IMR-90 (cell line): ENCODE measurements at regions not wholly inside any gene's neighbourhood (a gene's known extent, or its start where the extent isn't known, plus 50 kb on each side); places are given as distances from the start of the nearest gene placed in this dataset.

Source experiments
- ATAC-seq: fragments of 200-7000 bp; cut with Tn5 transposase; 2 replicates; pipeline ENCODE4 v1.9.1; 2020; ENCODE audit warnings: low read depth, mild to moderate bottlenecking, moderate library complexity
- BruUV-seq: library from RNA; stranded (reverse); fragments of 400-500 nt; replicated peaks from 2 replicates; lab custom pipeline; 2021; lab: Mats Ljungman, UMichigan
- CTCF ChIA-PET: fragments of 300-600 bp; formaldehyde crosslinking; extraction: SDS; loops from one replicate; lab custom pipeline; 2021; ENCODE audit warnings: antibody characterized with exemption; lab: Yijun Ruan, JAX
- POLR2A ChIA-PET: fragments of 300-600 bp; sonication (Branson Sonifier 250); formaldehyde crosslinking; loops from one replicate; lab custom pipeline; 2022; ENCODE audit warnings: antibody characterized with exemption; ENCODE audit not compliant: unreplicated experiment; lab: Charles Lee
- DNase-seq: peaks from one replicate; pipeline ENCODE4 v3.0.0; 2013
- H2AFZ ChIP-seq: replicated peaks from 2 replicates; pipeline ENCODE3; 2013; ENCODE audit warnings: low read length, mild to moderate bottlenecking; ENCODE audit not compliant: poor library complexity
- H2AK5ac ChIP-seq: 2 replicates; pipeline ENCODE4 v1.6.1; 2013; ENCODE audit warnings: low read depth, low read length, inconsistent platforms
- H2AK9ac ChIP-seq: replicated peaks from 2 replicates; pipeline ENCODE3; 2013; ENCODE audit warnings: mild to moderate bottlenecking, low read depth, low read length, moderate library complexity; ENCODE audit not compliant: poor library complexity
- H2BK120ac ChIP-seq: 2 replicates; pipeline ENCODE4 v1.6.1; 2013; ENCODE audit warnings: low read depth, low read length, inconsistent platforms
- H2BK15ac ChIP-seq: 3 replicates; pipeline ENCODE4 v1.6.1; 2013; ENCODE audit warnings: low read depth, low read length, inconsistent platforms
- H2BK20ac ChIP-seq: 2 replicates; pipeline ENCODE4 v1.6.1; 2013; ENCODE audit warnings: low read depth, mild to moderate bottlenecking, inconsistent platforms, low read length, moderate library complexity
- H2BK5ac ChIP-seq: 2 replicates; pipeline ENCODE4 v1.6.1; 2013; ENCODE audit warnings: mild to moderate bottlenecking, low read depth, low read length, inconsistent platforms; ENCODE audit not compliant: poor library complexity, severe bottlenecking
- H3K14ac ChIP-seq: replicated peaks from 2 replicates; pipeline ENCODE4 v1.6.1; 2013; ENCODE audit warnings: low read depth, low read length, inconsistent platforms
- H3K18ac ChIP-seq: 2 replicates; pipeline ENCODE4 v1.6.1; 2013; ENCODE audit warnings: low read depth, low read length, control low read depth
- H3K23ac ChIP-seq: 2 replicates; pipeline ENCODE4 v1.6.1; 2013; ENCODE audit warnings: low read depth, low read length, inconsistent platforms
- H3K27ac ChIP-seq: 2 replicates; pipeline ENCODE4 v1.5.1; 2013; ENCODE audit warnings: mild to moderate bottlenecking, control low read depth, low read length; ENCODE audit not compliant: insufficient read depth
- H3K27me3 ChIP-seq: 2 replicates; pipeline ENCODE4 v1.6.1; 2013; ENCODE audit warnings: low read length; ENCODE audit not compliant: control insufficient read depth, insufficient read depth
- H3K36me3 ChIP-seq: 2 replicates; pipeline ENCODE4 v1.6.1; 2013; ENCODE audit warnings: low read length, mixed read lengths; ENCODE audit not compliant: control insufficient read depth, insufficient read depth
- H3K4ac ChIP-seq: 2 replicates; pipeline ENCODE4 v1.6.1; 2013; ENCODE audit warnings: low read depth, low read length, inconsistent platforms
- H3K4me1 ChIP-seq: 2 replicates; pipeline ENCODE4 v1.6.1; 2013; ENCODE audit warnings: low read length, mixed read lengths; ENCODE audit not compliant: control insufficient read depth, insufficient read depth
- H3K4me2 ChIP-seq: 2 replicates; pipeline ENCODE4 v1.6.1; 2013; ENCODE audit warnings: low read depth, mild to moderate bottlenecking, control low read depth, low read length, moderate library complexity
- H3K4me3 ChIP-seq: 2 replicates; pipeline ENCODE4 v1.5.1; 2013; ENCODE audit warnings: low read depth, mild to moderate bottlenecking, control low read depth, low read length, moderate library complexity; ENCODE audit not compliant: insufficient read depth
- H3K56ac ChIP-seq: 2 replicates; pipeline ENCODE4 v1.6.1; 2013; ENCODE audit warnings: low read length, inconsistent platforms; ENCODE audit not compliant: insufficient read depth; ENCODE audit errors: extremely low read depth
- H3K79me1 ChIP-seq, 2 experiments: 2 replicates each; pipeline ENCODE4 v1.6.1; 2013; ENCODE audit warnings: low read length in 2 of 2, inconsistent platforms in 1 of 2, low read depth in 1 of 2
- H3K9ac ChIP-seq: 2 replicates; pipeline ENCODE4 v1.6.1; 2013; ENCODE audit warnings: low read depth, low read length, control low read depth
- H3K9me1 ChIP-seq: 2 replicates; pipeline ENCODE4 v1.6.1; 2013; ENCODE audit warnings: low read length, inconsistent platforms; ENCODE audit not compliant: insufficient read depth
- H3K9me3 ChIP-seq: 2 replicates; pipeline ENCODE4 v1.6.1; 2013; ENCODE audit warnings: low read length; ENCODE audit not compliant: control insufficient read depth, insufficient read depth
- H4K20me1 ChIP-seq: 2 replicates; pipeline ENCODE4 v1.6.1; 2013; ENCODE audit warnings: low read length, inconsistent platforms; ENCODE audit not compliant: insufficient read depth
- H4K5ac ChIP-seq: 2 replicates; pipeline ENCODE4 v1.6.1; 2013; ENCODE audit warnings: mild to moderate bottlenecking, low read depth, low read length, control low read depth
- H4K8ac ChIP-seq, 2 experiments: 2 replicates each; pipeline ENCODE4 v1.6.1; 2013; ENCODE audit warnings: low read depth in 2 of 2, low read length in 2 of 2, control low read depth in 1 of 2, inconsistent platforms in 1 of 2
- H4K91ac ChIP-seq: 2 replicates; pipeline ENCODE4 v1.6.1; 2013; ENCODE audit warnings: low read depth, low read length, inconsistent platforms; ENCODE audit not compliant: insufficient read depth
- MAFK ChIP-seq: IDR thresholded peaks from 2 replicates; pipeline ENCODE4 v1.6.1; 2012; ENCODE audit warnings: low read depth, low read length, improper control_type of control experiment
- POLR2A ChIP-seq: IDR thresholded peaks from 2 replicates; pipeline ENCODE4 v1.6.1; 2012; ENCODE audit warnings: mild to moderate bottlenecking, low read depth, low read length
- dilution Hi-C: fragments of 300-500 bp; cut with HindIII; formaldehyde crosslinking; loops from one replicate; pipeline ENCODE4 v1.14.3; 2018; ENCODE audit warnings: low sequenced_read_pairs; ENCODE audit not compliant: unreplicated experiment
- in situ Hi-C: fragments of 300-500 bp; cut with MboI; formaldehyde crosslinking; loops from 3 replicates; pipeline ENCODE4 v1.14.3; 2019; ENCODE audit warnings: low sequenced_read_pairs, inconsistent platforms, mixed read lengths
- intact Hi-C: fragments of 100-400 bp; cut with micrococcal nuclease; formaldehyde crosslinking; loops from 2 replicates; pipeline ENCODE4 v1.10.0; 2022

DNA sequence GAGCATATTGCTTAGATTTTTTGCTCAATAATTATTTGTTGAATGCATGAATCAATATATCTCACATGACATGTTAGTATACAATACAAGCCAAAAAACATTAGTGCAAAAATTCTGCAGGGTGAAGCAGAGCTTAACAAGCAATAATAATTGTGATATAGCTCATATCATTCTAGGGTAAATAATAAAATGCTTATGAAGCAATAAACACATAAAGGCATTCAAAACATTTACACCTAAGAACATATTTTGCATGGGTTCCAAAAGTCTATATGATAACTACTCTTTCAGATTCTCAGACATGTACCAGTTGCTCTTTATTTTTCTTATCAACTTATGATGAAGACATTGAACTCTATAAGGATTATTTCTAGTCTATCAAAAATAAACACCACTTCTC lies 886.2 kb downstream of the TRHDE start:
- H3K4ac ChIP-seq, result no peak overlapping the region
- H3K9ac ChIP-seq, result no peak overlapping the region
- H2BK20ac ChIP-seq, result no peak overlapping the region
- intact Hi-C loops, result no loop called here
- H2BK15ac ChIP-seq, result no peak overlapping the region
- in situ Hi-C loops, result no loop called here
- H2BK5ac ChIP-seq, result no peak overlapping the region
- no TSS peak for BruUV-seq
- H2BK120ac ChIP-seq, result no peak overlapping the region
- no peaks in the 10 kb centered on the region for H3K79me1 ChIP-seq
- H3K4me3 ChIP-seq, result no peak overlapping the region
- no peak overlapping the region for H3K23ac ChIP-seq
- no peak overlapping the region for H2AK9ac ChIP-seq
- H3K27me3 ChIP-seq, result no peaks in the 10 kb centered on the region
- TF ChIP-seq MAFK, result peak; percentile 33; the same call in 1 of the 2 replicates
- TF ChIP-seq POLR2A, result no peak
- no peaks in the 10 kb centered on the region for H3K9me3 ChIP-seq
- H4K8ac ChIP-seq, result no peak overlapping the region
- H2AK5ac ChIP-seq, result no peak overlapping the region
- ATAC-seq, result no peak
- no peak overlapping the region for H3K14ac ChIP-seq
- no peaks in the 10 kb centered on the region for H4K20me1 ChIP-seq
- no peak overlapping the region for H4K91ac ChIP-seq
- dilution Hi-C loops, result no loop called here
- no peak overlapping the region for H4K5ac ChIP-seq
- no peak overlapping the region for H3K4me2 ChIP-seq
- H3K36me3 ChIP-seq, result no peaks in the 10 kb centered on the region
- no peaks in the 10 kb centered on the region for H3K9me1 ChIP-seq
- no peaks in the 10 kb centered on the region for H3K4me1 ChIP-seq
- H2AFZ ChIP-seq, result no peak overlapping the region
- DNase-seq, result no peak
- H3K27ac ChIP-seq, result no peak overlapping the region
- H3K56ac ChIP-seq, result no peak overlapping the region
- H3K18ac ChIP-seq, result no peak overlapping the region
- ChIA-PET CTCF (no interaction called here), POLR2A (no interaction called here)
